HG02588 (cell line): ENCODE measurements at regions not wholly inside any gene's neighbourhood (a gene's known extent, or its start where the extent isn't known, plus 50 kb on each side); places are given as distances from the start of the nearest gene placed in this dataset.
"Not testable (repeated sequence)": the region's sequence is repeated elsewhere in the genome, so short reads cannot be mapped to it uniquely, and the experiment has no call there.

Experiments used
- ATAC-seq: cut with Tn5 transposase; IDR thresholded peaks from one replicate; pipeline ENCODE4 v1.9.1; 2021; ENCODE audit warnings: mild to moderate bottlenecking, moderate library complexity; ENCODE audit not compliant: unreplicated experiment

GRCh38 chr6:27775138-27775795, 136.9 kb downstream of the OR2B2 start:
- not testable (repeated sequence) for ATAC-seq

DNA sequence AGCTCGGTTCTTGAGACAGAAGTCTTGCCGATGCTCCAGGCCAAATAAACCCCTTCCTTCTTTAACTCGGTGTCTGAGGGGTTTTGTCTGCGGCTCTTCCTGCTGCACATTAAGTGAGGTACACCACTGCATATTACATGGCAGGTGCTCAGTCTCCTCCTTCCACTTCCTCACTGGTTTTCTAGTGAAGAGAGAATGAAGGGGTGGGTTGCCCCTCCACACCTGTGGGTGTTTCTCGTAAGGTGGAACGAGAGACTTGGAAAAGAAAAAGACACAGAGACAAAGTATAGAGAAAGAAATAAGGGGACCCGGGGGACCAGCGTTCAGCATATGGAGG, 138.0 kb downstream of the OR2B2 start:
- not testable (repeated sequence) for ATAC-seq

- ATAC-seq, result not testable (repeated sequence)
Observed at GRCh38 chr6:27773542-27774263, 138.5 kb downstream of the OR2B2 start.

DNA sequence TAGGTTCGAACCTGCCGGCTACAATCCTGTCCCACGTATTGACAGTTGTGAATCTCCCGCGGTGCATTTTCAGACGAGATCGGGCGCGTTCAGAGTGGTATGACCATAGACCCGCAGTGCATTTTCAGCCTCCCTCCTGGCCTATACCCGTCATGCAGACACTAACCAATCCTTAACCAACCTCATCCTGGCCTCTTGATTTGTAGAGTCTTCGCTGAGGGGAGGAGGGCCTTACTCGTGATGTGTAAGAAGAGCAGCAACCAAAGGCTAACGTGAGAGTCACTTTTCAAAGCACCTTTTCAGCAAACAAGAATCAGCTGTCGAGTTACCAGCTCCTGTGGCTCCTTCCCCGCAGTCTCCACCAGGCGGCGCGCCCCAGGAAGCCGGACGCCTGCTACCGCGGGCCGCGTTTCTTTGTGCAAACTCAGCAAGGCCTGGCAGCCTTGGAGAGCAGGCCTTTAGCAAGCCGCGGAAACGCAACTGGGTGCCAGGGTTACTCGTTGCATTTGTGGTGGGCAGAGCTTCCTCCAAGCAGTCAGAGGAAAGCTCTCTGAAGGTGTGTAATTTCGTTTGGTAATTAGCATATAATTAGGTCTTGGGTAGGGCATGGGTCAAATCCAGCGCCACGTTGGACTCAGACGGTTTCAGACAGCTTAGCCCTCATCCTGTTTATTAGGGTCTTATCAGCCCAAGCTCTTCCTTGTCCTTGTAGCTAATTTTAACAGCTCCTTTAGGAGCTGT, 139.8 kb downstream of the OR2B2 start:
- ATAC-seq, result peak; percentile 54

DNA sequence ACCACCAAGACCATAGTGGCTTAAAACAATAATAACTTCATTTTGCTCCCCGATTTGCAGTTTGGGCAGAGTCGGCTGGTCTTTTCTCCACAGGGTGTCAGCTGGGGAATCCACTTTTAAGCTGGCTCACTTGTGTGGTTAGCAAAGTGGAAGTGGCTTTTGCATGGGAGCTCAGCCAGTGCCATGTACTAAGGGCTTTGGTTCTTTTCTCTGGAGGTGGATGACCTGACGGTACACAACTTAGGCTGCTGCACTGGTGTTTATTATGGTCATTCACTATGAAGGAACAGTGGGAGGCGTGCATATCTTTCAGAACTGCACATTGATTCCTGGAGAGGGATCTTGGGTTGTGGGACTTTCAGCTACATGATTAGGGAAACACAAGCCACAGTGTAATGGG, 141.0 kb downstream of the OR2B2 start:
- no peak for ATAC-seq

DNA sequence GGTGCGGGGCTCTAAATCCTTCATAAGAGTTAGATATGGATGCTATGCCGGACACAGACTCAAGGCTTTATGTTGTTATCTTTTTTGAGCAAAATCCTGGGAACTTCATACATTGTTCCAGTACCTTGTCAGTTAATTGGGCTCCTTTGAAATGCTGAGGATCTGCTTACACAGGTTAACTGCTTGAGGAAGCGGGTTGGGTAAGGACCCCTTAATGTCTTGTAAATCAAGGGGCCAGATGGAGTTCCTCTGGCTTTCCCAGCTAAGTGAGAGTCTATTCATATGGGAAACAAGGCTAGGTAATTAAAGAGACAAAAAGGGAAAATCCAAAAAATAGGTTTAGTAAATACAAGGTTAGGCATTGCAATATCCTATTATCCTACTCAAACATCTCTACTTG, 141.5 kb downstream of the OR2B2 start:
- no peak for ATAC-seq

DNA sequence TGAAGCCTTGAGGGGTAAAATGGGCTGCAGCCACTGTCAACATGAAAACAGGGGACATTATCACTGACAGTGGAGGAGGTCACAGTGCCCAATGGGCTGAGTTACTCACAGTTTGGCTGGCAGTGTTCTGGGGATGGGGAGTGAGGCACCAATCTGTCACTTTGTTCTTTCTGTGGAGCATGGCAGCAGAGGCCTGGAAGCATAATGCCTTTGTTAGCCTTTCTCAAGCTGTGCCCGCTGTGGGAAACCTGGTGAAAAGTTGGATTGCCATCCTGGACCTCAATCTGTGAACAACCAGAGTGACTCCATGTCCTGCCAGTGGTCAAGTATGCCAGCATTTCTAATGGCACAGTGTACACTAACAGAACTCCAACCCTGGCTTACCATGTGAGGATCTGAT, 143.6 kb downstream of the OR2B2 start:
- no peak for ATAC-seq

DNA sequence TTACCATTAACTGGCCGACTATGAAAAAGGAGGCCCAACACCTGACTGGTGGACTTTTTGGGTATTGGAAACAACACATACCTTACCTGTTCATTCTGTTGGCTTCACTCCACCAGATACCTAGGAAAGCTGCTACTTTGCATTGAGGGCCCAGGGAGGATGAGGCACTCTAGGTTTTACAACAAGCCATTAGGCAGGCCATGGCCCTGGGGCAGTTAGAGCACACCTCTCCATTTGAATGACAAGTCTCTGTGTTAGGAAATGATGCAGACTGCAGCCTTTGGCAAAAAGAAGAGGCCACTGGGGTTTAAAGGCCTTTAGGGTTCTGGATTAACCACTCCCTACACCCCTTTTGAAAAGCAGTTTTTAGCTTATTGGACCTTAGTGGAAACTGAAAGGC, 144.3 kb downstream of the OR2B2 start:
- no peak for ATAC-seq

DNA sequence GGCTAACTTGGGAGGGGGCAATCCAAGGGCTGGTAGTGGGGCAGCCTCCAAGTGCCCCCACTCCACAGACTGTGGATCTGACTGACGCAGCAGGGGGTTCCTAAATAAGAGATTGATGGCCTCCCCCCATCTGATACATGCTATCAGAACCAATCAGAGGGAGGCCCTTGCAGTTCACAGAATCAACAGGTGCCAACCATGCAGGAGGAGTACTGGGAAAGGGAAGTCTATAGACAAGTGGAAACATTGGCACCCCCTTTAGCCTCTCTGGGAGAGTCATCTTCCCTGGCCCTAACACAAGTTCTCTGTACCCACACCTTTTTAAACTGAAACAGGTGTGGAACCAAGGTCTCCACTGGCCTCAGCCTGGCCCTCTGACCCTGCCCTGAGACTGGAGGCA, 145.8 kb downstream of the OR2B2 start:
- no peak for ATAC-seq

DNA sequence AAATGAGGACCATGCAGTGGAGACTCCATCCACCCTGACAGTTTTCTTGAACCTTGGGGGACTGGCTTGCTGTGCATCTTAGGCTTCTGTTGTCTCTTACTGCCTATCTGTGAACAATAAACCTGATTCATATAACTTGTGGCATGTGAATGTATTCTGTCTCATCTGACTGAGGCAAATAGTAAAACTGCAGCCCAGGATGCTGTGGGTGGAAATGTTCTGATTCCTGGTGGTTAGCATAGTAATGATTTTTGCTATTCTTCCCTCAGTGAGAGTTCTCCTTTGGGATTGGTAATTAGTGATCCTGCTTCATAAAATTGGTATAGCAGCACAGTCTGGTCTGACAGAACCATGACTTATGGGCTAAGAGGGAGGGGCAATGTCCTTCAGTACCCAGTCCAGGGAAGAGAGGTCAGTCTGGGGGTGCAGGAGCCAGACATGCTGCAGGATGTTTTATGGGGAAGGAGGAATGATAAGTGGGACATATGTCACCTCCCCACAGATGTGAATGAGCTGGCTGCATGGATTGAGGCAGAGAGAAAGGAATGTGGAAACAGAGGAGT, 147.1 kb downstream of the OR2B2 start:
- no peak for ATAC-seq

DNA sequence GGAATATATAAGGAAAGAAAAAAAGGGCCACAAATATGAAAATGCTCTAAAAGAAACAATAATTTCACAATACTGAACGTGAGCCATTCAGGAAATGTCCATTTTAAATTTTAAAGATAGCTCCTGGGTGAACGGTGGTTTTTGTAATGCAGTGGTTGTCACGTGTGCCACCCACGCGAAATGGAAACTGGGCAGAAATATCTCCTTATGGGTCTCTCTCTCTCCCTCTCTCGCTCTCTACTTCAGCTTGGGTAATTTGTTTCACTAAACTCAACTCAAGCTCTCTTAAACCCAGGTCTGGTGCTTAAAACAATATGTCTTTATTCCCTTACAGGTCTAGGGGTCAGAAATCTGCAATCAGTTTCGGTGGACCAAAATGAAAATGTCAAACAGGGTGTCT, 150.8 kb downstream of the OR2B2 start:
- ATAC-seq, result no peak

DNA sequence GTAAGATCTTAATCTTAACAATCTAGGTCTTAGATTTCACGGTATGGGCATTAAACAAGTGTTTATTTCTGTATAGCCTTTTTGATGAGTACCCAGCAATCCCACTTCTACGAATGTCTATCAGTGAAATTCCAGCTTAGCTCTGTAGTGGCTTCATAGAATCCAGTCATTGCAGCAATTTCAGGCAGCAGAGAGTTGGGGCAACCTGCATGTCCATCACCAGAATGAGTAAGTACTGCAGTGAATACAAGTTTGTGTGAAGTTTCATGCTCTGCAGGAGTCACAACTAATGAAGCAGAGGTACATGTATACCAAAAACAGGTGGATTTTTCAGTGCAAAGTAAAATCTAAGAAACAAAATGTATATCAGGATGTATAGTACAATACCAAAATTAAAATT, 151.7 kb downstream of the OR2B2 start:
- ATAC-seq, result no peak

DNA sequence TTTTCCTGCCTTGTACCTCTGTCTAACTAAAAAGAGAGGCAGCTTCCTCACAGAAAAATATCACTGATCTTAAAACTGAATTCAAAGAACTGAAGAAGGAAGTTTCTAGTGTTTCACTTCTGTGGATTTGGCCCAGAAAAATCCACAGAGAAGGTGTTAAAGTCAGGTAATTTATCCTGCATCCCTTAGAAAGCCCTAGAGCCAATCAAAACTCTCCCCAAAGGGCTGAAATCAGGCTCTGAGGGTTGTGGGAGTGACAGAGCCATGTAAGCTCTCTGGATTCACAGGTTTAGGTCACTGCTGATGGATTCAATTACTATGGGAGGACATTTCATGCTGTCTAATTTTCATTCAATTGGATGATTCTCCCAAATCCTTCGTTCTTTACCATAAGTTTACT, 152.3 kb downstream of the OR2B2 start:
- no peak for ATAC-seq

DNA sequence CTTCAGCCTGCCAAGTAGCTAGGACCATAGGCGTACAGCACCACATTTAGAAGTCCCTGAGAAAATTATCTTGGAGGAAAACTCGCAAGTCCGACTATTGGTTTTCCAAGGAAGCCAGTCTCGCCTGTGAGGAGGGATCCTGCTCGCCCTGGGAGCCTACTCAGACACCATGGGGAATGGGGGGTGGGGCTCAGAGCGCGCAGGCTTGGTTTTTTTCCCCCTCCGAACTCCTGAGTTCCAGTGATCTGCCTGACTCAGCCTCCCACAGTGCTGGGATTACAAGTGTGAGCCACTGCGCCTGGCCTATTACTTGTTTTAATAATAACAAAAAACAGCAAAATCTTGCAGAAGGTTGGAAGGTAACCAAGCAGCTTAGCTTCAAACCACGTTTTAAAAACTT, 153.7 kb downstream of the OR2B2 start:
- no peak for ATAC-seq

DNA sequence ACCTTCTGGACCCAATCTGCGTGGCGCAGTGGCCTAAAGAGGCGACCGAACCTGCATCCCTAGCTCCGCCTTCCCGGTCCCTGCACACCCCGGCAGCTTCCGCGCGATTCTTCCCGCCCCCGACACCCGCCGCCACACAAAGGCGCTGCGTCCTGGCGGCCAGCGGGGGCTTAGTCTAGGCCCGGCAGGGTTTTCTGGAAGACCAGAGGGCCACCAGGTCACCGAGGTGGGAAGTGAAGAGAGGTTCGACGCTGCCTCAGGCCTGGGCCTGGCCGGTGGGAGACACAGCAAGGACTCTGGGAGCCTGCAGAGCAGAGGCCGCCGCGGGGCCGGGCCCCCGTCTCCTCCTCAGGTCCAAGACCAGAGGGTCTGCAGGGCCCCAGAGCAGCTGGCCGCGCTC, 154.9 kb downstream of the OR2B2 start:
- ATAC-seq, result no peak

DNA sequence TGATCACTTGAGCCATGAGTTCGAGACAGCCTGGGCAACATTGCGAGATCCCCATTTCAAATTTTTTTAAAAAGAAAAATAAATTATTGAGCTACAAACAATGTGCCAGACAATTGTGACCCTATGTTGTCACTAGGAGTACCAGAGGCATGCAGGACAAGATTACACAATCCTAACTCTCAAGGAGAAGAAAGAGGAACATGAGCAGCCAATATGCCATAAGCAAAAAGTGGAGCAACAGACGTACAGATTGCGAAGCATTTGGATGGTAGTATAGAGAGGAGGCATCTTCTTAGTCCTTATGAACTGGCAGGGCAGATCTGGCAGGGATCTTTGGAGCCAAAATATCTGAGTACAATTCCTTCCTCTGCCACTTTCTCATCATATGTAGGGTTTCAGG, 156.4 kb downstream of the OR2B2 start:
- no peak for ATAC-seq

DNA sequence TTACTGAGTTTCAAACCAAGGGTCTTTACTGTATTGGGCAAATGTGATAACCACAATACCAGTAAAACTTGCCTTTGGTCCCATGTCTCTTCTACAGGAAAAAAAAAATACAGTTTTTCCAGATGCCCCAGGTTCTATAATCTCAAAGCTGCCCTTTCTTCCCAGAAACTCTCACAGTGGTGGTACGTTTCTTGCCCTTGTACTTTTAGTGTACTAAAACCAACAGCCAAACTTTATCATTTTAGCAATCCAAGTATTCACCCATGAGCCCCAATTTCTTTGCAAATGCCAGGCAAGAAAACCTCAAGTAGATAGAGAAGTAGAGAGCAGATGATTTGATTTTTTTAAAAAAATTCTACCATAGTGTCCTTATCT, 157.8 kb downstream of the OR2B2 start:
- ATAC-seq, result no peak

DNA sequence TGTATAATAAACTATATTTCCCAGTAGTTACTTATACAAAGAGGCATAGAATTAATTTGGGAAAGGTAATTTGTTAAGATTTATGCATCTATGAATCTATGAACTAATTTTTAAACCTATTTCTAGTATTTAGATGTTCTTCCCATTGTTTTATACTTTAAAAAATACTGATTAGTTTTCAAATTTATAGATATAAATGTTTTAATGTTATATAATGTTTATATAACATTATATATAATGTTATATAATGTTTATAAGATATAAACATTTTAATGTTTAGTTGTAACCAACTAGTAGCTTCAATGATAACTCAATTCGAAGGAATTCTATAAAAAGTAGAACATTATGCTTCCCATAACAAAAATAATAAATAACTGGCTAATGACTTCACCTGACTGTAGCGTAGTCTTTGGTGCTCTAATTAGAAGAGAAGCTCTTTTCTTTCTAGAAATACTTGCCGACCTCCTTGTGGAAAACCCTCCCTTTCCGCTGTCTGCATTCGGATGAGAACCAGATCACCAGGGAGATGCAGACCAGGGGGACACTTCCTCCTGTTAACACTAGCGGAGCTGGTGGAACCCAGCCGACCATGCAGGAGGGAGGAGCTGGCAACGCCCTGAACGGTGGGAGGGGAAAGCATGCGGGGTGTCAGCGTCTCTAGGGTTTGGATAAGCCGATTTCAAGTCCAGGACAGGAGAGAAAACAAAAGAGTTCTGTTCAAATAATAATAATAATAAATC, 158.4 kb downstream of the OR2B2 start:
- peak; percentile 48 for ATAC-seq

- peak; percentile 36 for ATAC-seq
Observed at GRCh38 chr6:27752038-27752885, 159.9 kb downstream of the OR2B2 start.

GRCh38 chr6:27748661-27749060, 163.5 kb downstream of the OR2B2 start:
- ATAC-seq, result no peak
